ENCODE measurements at regions not wholly inside any gene's neighbourhood (a gene's known extent, or its start where the extent isn't known, plus 50 kb on each side); places are given as distances from the start of the nearest gene placed in this dataset.

GRCh38 chr11:97471480-97471879, 1081.7 kb downstream of the JRKL start:
- TF ChIP-seq REST (IDR thresholded peaks at IDR 0.05; ENCODE audit: unreplicated experiment) = no peak
- TF ChIP-seq EZH2 (IDR thresholded peaks at IDR 0.05; ENCODE audit: low read depth, unreplicated experiment) = no peak
- TF ChIP-seq CTCF (conservative IDR thresholded peaks at IDR 0.05; ENCODE audit: low read depth in 2 of 2) = no peak
- TF ChIP-seq POLR2AphosphoS5 (IDR thresholded peaks at IDR 0.05; ENCODE audit: low read depth) = no peak
- TF ChIP-seq ZNF114 (CRISPR knock-in tag; IDR thresholded peaks at IDR 0.05) = no peak
- no peak for TF ChIP-seq ETS1 (IDR thresholded peaks at IDR 0.05)
- TF ChIP-seq JUNB (IDR thresholded peaks at IDR 0.05; ENCODE audit: unreplicated experiment) = no peak
- no peak for TF ChIP-seq CREB1 (CRISPR knock-in tag; IDR thresholded peaks at IDR 0.05; ENCODE audit: low read depth)
- no peak for TF ChIP-seq EZH2phosphoT487 (IDR thresholded peaks at IDR 0.05; ENCODE audit: unreplicated experiment)
- no peak for TF ChIP-seq NANOG (IDR thresholded peaks at IDR 0.05; ENCODE audit: borderline replicate concordance)
- no peak for TF ChIP-seq ZNF331 (CRISPR knock-in tag; IDR thresholded peaks at IDR 0.05; ENCODE audit: low read depth)
- no peak for TF ChIP-seq ZNF462 (CRISPR knock-in tag; IDR thresholded peaks at IDR 0.05)
- no peak for TF ChIP-seq STAT1 (IDR thresholded peaks at IDR 0.05; ENCODE audit: unreplicated experiment)

All from GM23338 (cell line).